ENCODE measurements at regions not wholly inside any gene's neighbourhood (a gene's known extent, or its start where the extent isn't known, plus 50 kb on each side); places are given as distances from the start of the nearest gene placed in this dataset.

DNA sequence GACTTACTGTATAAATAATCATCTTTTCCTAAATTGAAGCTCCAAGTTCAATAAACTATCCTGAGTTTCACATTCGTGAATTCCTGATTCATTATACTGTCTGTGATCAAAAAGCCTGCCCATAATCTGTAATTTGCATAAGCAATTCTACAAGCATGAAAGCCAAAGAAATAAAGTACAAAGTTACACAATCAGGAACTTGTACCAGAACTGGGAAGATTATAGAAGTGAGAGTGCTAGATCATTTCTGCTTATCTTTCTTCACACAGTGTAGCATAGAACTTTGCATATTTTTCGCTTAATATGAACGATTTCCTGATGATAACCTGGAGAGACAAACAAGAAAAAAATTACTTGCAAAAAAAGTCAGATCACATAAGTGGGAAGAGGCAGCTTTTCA lies 308.2 kb downstream of the C12orf50 start:
- Histone ChIP-seq H3K27me3 (ENCODE audit: control insufficient read depth in 5 of 5, insufficient read depth in 4 of 5, low read length in 5 of 5) (no peaks in the 10 kb centered on the region), H3K27ac (ENCODE audit: low read depth, low read length) (no peak overlapping the region), H3K4me1 (ENCODE audit: control insufficient read depth in 5 of 5, insufficient read depth in 5 of 5, low read length in 5 of 5) (no peaks in the 10 kb centered on the region), H3K4me3 (ENCODE audit: low read depth in 1 of 5, low read length in 5 of 5) (no peak overlapping the region), H3K9ac (ENCODE audit: low read length in 5 of 5) (no peak overlapping the region), H3K9me3 (ENCODE audit: control insufficient read depth in 5 of 5, low read length in 5 of 5) (peaks cover 0 to 5% (median 0%) of the 10 kb centered on the region in 5 donors), H3K36me3 (ENCODE audit: control insufficient read depth in 5 of 5, insufficient read depth in 5 of 5, low read length in 5 of 5) (no peaks in the 10 kb centered on the region)

DNA sequence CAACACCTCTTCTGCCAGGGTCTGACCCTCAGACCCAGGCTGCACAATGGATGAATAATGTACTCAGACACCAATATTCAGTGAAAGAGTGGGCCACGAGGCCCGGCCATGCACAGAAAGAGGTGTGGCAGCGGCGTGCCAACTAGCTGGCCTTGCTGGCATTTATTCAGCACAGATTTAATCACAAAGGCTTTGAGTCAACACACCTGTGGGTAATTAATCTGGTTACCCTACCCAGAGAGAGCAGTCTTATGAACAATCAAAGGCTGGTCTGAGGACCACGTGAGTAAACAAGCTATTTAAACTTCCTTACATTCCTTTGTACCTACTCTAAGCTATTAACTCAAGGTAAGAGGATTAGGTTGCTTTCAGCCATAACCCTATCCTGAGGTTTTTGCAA lies 324.8 kb downstream of the C12orf50 start:
- Histone ChIP-seq H3K27me3 (ENCODE audit: control insufficient read depth in 5 of 5, insufficient read depth in 4 of 5, low read length in 5 of 5) (no peaks in the 10 kb centered on the region), H3K9ac (ENCODE audit: low read length in 5 of 5) (no peak overlapping the region), H3K27ac (ENCODE audit: low read depth, low read length) (no peak overlapping the region), H3K9me3 (ENCODE audit: control insufficient read depth in 5 of 5, low read length in 5 of 5) (peaks cover 0 to 2% (median 0%) of the 10 kb centered on the region in 5 donors), H3K4me3 (ENCODE audit: low read depth in 1 of 5, low read length in 5 of 5) (no peak overlapping the region), H3K36me3 (ENCODE audit: control insufficient read depth in 5 of 5, insufficient read depth in 5 of 5, low read length in 5 of 5) (no peaks in the 10 kb centered on the region), H3K4me1 (ENCODE audit: control insufficient read depth in 5 of 5, insufficient read depth in 5 of 5, low read length in 5 of 5) (no peaks in the 10 kb centered on the region)

DNA sequence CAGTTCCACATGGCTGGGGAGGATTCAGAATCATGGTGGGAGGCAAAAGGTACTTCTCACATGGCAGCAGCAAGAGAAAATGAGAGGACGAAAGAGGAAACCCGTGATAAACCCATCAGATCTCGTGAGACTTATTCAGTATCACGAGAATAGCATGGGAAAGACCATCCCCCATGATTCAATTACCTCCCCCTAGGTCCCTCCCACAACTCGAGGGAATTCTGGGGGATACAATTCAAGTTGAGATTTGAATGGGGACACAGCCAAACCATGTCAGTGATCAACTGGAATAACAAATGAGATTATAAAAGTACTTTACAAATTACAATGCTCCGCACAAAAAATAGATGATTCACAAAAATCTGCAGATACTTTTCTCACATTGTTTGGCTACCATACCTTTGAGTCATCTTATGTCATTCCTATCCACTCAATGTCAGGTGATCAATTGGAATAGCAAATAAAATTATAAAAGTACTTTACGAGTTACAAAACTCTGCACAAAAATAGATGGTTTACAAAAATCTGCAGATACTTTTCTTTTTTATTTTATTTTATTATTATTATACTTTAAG lies 338.9 kb downstream of the C12orf50 start:
- peaks cover 0 to 20% (median 5%) of the 10 kb centered on the region in 5 donors for H3K4me1 ChIP-seq (ENCODE audit: control insufficient read depth in 5 of 5, insufficient read depth in 5 of 5, low read length in 5 of 5)
- H3K27me3 ChIP-seq (ENCODE audit: control insufficient read depth in 5 of 5, insufficient read depth in 4 of 5, low read length in 5 of 5): no peaks in the 10 kb centered on the region
- H3K9me3 ChIP-seq (ENCODE audit: control insufficient read depth in 5 of 5, low read length in 5 of 5): no peaks in the 10 kb centered on the region
- H3K36me3 ChIP-seq (ENCODE audit: control insufficient read depth in 5 of 5, insufficient read depth in 5 of 5, low read length in 5 of 5): no peaks in the 10 kb centered on the region
- H3K4me3 ChIP-seq (ENCODE audit: low read depth in 1 of 5, low read length in 5 of 5): no peak overlapping the region
- no peak overlapping the region for H3K27ac ChIP-seq (ENCODE audit: low read depth, low read length)
- H3K9ac ChIP-seq (ENCODE audit: low read length in 5 of 5): no peak overlapping the region

DNA sequence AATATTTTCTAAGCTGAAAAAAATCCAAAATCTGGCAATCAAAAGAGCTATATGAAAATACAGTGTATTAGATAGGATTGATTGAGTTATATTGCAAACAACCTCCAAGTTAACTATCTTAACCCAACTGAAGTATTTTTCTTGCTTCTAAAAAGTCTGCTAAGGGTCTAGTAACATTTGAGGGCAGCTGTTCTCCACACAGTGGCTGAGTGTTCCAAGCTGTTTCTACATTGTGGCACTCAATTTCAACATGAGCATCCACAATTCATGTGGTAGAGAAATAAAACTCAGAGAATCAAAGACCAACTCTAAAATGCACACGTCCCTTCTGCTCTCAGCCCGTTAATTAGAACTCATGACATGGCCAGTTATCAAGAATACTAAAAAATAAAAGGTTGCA lies 340.0 kb downstream of the C12orf50 start:
- Histone ChIP-seq H3K4me3 (ENCODE audit: low read depth in 1 of 5, low read length in 5 of 5) (no peak overlapping the region), H3K9me3 (ENCODE audit: control insufficient read depth in 5 of 5, low read length in 5 of 5) (no peaks in the 10 kb centered on the region), H3K9ac (ENCODE audit: low read length in 5 of 5) (no peak overlapping the region), H3K36me3 (ENCODE audit: control insufficient read depth in 5 of 5, insufficient read depth in 5 of 5, low read length in 5 of 5) (no peaks in the 10 kb centered on the region), H3K4me1 (ENCODE audit: control insufficient read depth in 5 of 5, insufficient read depth in 5 of 5, low read length in 5 of 5) (peaks cover 0 to 20% (median 5%) of the 10 kb centered on the region in 5 donors), H3K27ac (ENCODE audit: low read depth, low read length) (no peak overlapping the region), H3K27me3 (ENCODE audit: control insufficient read depth in 5 of 5, insufficient read depth in 4 of 5, low read length in 5 of 5) (no peaks in the 10 kb centered on the region)

DNA sequence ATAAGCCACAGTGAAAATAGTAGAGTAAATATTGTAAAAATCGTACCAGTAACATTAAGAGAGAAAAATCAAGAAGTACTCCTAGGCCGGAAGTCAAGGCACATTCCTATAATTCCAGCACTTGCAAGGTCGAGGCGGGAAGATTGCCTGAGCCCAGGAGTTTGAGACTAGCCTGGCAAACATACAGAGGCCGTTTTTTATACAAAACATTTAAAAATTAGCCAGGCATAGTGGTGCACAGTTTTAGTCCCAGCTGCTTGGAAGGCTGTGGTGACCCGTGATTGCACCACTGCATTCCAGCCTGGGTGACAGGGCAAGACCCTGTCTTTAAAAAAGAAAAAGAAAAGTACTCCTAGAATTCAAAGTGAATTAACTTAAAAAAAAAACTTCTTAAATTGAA lies 341.8 kb downstream of the C12orf50 start:
- H3K27ac ChIP-seq (ENCODE audit: low read depth, low read length): peak overlapping the region; percentile 32
- peak overlapping the region in 1 of 5 donors; percentile 35 for H3K9ac ChIP-seq (ENCODE audit: low read length in 5 of 5)
- H3K27me3 ChIP-seq (ENCODE audit: control insufficient read depth in 5 of 5, insufficient read depth in 4 of 5, low read length in 5 of 5): no peaks in the 10 kb centered on the region
- H3K9me3 ChIP-seq (ENCODE audit: control insufficient read depth in 5 of 5, low read length in 5 of 5): no peaks in the 10 kb centered on the region
- no peak overlapping the region for H3K4me3 ChIP-seq (ENCODE audit: low read depth in 1 of 5, low read length in 5 of 5)
- H3K36me3 ChIP-seq (ENCODE audit: control insufficient read depth in 5 of 5, insufficient read depth in 5 of 5, low read length in 5 of 5): no peaks in the 10 kb centered on the region
- H3K4me1 ChIP-seq (ENCODE audit: control insufficient read depth in 5 of 5, insufficient read depth in 5 of 5, low read length in 5 of 5): peaks cover 0 to 20% (median 5%) of the 10 kb centered on the region in 5 donors

DNA sequence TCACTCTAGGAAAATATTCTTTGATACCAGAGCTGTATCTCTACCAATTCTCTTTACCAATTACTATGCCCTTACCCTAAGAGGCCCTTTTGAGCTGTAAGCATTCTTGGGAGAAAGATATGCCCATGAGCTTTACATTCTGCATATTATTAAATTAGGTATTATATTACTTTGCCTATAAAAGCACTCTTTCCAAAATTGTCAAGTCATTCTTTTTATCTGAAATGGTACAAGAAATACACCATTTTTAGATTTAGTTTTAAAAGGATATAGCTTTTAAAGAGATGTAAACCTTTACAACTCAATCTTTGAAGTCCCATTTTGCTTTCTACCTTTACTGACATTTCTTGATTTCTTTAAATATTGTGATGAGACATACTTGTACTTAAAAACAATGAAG lies 343.5 kb downstream of the C12orf50 start:
- Histone ChIP-seq H3K36me3 (ENCODE audit: control insufficient read depth in 5 of 5, insufficient read depth in 5 of 5, low read length in 5 of 5) (no peaks in the 10 kb centered on the region), H3K27ac (ENCODE audit: low read depth, low read length) (no peak overlapping the region), H3K9ac (ENCODE audit: low read length in 5 of 5) (no peak overlapping the region), H3K27me3 (ENCODE audit: control insufficient read depth in 5 of 5, insufficient read depth in 4 of 5, low read length in 5 of 5) (no peaks in the 10 kb centered on the region), H3K9me3 (ENCODE audit: control insufficient read depth in 5 of 5, low read length in 5 of 5) (no peaks in the 10 kb centered on the region), H3K4me3 (ENCODE audit: low read depth in 1 of 5, low read length in 5 of 5) (no peak overlapping the region), H3K4me1 (ENCODE audit: control insufficient read depth in 5 of 5, insufficient read depth in 5 of 5, low read length in 5 of 5) (peaks cover 0 to 20% (median 5%) of the 10 kb centered on the region in 5 donors)

DNA sequence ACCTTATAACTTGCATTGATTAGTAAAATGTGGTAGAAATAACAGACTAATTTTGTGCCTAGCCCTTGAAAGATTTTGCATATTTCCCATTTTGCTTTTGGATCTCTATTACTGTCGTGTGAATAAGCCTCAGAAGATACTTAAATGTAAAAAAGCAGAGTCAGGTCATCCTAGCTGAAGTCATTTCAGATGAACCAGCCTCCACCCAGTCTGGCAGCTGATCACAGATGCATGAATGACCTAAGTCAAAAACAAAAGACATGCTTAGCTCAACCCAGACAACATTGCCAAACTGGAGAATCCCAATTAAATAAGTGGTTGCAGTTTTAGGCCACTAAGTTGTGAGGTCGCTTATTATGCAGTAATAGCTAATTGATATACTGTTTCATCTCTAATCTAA lies 349.9 kb downstream of the C12orf50 start:
- no peaks in the 10 kb centered on the region for H3K9me3 ChIP-seq (ENCODE audit: control insufficient read depth in 5 of 5, low read length in 5 of 5)
- H3K4me3 ChIP-seq (ENCODE audit: low read depth in 1 of 5, low read length in 5 of 5): no peak overlapping the region
- H3K27me3 ChIP-seq (ENCODE audit: control insufficient read depth in 5 of 5, insufficient read depth in 4 of 5, low read length in 5 of 5): no peaks in the 10 kb centered on the region
- H3K36me3 ChIP-seq (ENCODE audit: control insufficient read depth in 5 of 5, insufficient read depth in 5 of 5, low read length in 5 of 5): no peaks in the 10 kb centered on the region
- no peak overlapping the region for H3K27ac ChIP-seq (ENCODE audit: low read depth, low read length)
- peaks cover 0 to 7% (median 0%) of the 10 kb centered on the region in 5 donors for H3K4me1 ChIP-seq (ENCODE audit: control insufficient read depth in 5 of 5, insufficient read depth in 5 of 5, low read length in 5 of 5)
- no peak overlapping the region for H3K9ac ChIP-seq (ENCODE audit: low read length in 5 of 5)

DNA sequence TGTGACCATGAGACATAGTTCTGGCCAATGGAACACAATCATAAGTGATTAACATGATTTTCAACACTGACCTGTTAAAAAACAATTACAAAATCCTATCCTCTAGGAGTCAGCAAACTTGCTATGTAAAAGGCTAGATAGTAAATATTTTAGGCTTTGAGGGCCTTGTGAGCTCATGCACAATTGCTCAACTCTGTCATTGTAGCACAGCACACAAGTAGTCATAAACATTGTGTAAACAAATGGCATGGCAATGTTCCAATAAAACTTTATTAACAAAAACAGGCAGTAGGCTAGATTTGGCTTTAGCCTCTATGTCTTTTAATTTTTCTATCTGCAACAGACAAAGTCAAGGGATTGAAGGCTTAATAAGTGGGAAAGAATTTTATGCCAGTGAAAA lies 350.7 kb downstream of the C12orf50 start:
- no peak overlapping the region for H3K9ac ChIP-seq (ENCODE audit: low read length in 5 of 5)
- no peaks in the 10 kb centered on the region for H3K36me3 ChIP-seq (ENCODE audit: control insufficient read depth in 5 of 5, insufficient read depth in 5 of 5, low read length in 5 of 5)
- no peak overlapping the region for H3K4me3 ChIP-seq (ENCODE audit: low read depth in 1 of 5, low read length in 5 of 5)
- no peaks in the 10 kb centered on the region for H3K27me3 ChIP-seq (ENCODE audit: control insufficient read depth in 5 of 5, insufficient read depth in 4 of 5, low read length in 5 of 5)
- peaks cover 0 to 7% (median 0%) of the 10 kb centered on the region in 5 donors for H3K4me1 ChIP-seq (ENCODE audit: control insufficient read depth in 5 of 5, insufficient read depth in 5 of 5, low read length in 5 of 5)
- no peak overlapping the region for H3K27ac ChIP-seq (ENCODE audit: low read depth, low read length)
- H3K9me3 ChIP-seq (ENCODE audit: control insufficient read depth in 5 of 5, low read length in 5 of 5): no peaks in the 10 kb centered on the region

DNA sequence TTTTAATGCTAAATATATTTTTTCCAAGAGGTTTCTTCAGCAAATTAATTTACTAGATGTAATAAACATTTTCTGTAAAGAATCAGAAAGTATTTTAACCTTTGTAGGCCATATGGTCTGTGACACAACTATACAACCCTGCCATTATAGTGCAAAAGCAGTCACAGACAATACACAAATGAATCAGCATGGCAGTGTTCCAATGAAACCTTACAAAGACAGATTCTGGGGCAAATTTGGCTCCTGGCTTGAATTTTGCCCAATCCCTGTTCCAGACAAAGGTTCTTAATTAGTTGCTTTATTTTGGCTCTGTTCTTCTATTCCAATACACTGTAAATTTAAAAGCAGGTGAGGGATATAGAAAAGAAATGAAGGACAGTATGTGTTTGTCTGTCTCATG lies 352.5 kb downstream of the C12orf50 start:
- peaks cover 0 to 7% (median 0%) of the 10 kb centered on the region in 5 donors for H3K4me1 ChIP-seq (ENCODE audit: control insufficient read depth in 5 of 5, insufficient read depth in 5 of 5, low read length in 5 of 5)
- H3K27me3 ChIP-seq (ENCODE audit: control insufficient read depth in 5 of 5, insufficient read depth in 4 of 5, low read length in 5 of 5): no peaks in the 10 kb centered on the region
- no peak overlapping the region for H3K4me3 ChIP-seq (ENCODE audit: low read depth in 1 of 5, low read length in 5 of 5)
- H3K9me3 ChIP-seq (ENCODE audit: control insufficient read depth in 5 of 5, low read length in 5 of 5): no peaks in the 10 kb centered on the region
- H3K9ac ChIP-seq (ENCODE audit: low read length in 5 of 5): no peak overlapping the region
- H3K27ac ChIP-seq (ENCODE audit: low read depth, low read length): no peak overlapping the region
- no peaks in the 10 kb centered on the region for H3K36me3 ChIP-seq (ENCODE audit: control insufficient read depth in 5 of 5, insufficient read depth in 5 of 5, low read length in 5 of 5)

DNA sequence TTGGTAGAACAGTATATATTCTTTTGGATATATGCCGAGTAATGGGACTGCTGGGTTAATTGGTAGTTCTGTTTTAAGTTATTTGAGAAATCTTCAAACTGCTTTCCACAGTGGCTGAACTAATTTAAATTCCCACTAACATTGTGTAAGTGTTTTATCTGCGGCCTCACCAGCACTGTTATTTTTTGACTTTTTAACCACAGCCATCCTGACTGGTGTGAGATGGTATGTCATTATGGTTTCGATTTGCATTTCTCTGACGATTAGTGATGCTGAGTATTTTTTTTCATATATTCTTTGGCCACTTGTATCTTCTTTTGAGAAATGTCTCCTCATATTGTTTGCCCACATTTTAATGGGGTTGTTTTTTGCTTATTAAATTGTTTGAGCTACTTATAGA lies 357.4 kb downstream of the C12orf50 start:
- Histone ChIP-seq H3K4me1 (ENCODE audit: control insufficient read depth in 5 of 5, insufficient read depth in 5 of 5, low read length in 5 of 5) (no peaks in the 10 kb centered on the region), H3K9ac (ENCODE audit: low read length in 5 of 5) (no peak overlapping the region), H3K36me3 (ENCODE audit: control insufficient read depth in 5 of 5, insufficient read depth in 5 of 5, low read length in 5 of 5) (no peaks in the 10 kb centered on the region), H3K27me3 (ENCODE audit: control insufficient read depth in 5 of 5, insufficient read depth in 4 of 5, low read length in 5 of 5) (no peaks in the 10 kb centered on the region), H3K4me3 (ENCODE audit: low read depth in 1 of 5, low read length in 5 of 5) (no peak overlapping the region), H3K9me3 (ENCODE audit: control insufficient read depth in 5 of 5, low read length in 5 of 5) (no peaks in the 10 kb centered on the region), H3K27ac (ENCODE audit: low read depth, low read length) (no peak overlapping the region)

DNA sequence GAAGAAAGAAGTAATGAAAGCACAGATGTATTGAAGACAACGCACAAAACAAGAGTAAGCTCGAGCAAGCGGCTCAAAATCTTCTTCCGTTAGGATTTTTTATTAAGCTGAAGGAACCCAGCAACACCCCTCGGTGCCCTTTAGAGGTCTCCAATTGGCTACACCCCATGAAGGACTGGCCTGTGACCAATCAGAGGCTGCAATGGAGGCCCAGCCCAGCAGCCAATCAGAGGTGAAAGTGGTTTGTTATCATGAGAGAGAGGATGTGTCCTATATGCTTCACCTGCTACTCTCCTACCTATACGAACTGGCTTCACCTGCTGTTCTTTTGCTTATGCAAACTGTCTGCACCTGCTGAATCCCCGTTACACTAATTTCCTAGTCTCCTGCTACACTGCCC lies 358.8 kb downstream of the C12orf50 start:
- Histone ChIP-seq H3K27ac (ENCODE audit: low read depth, low read length) (no peak overlapping the region), H3K4me3 (ENCODE audit: low read depth in 1 of 5, low read length in 5 of 5) (no peak overlapping the region), H3K9me3 (ENCODE audit: control insufficient read depth in 5 of 5, low read length in 5 of 5) (no peaks in the 10 kb centered on the region), H3K36me3 (ENCODE audit: control insufficient read depth in 5 of 5, insufficient read depth in 5 of 5, low read length in 5 of 5) (no peaks in the 10 kb centered on the region), H3K4me1 (ENCODE audit: control insufficient read depth in 5 of 5, insufficient read depth in 5 of 5, low read length in 5 of 5) (no peaks in the 10 kb centered on the region), H3K9ac (ENCODE audit: low read length in 5 of 5) (no peak overlapping the region), H3K27me3 (ENCODE audit: control insufficient read depth in 5 of 5, insufficient read depth in 4 of 5, low read length in 5 of 5) (no peaks in the 10 kb centered on the region)
